ENCODE measurements at regions not wholly inside any gene's neighbourhood (a gene's known extent, or its start where the extent isn't known, plus 50 kb on each side); places are given as distances from the start of the nearest gene placed in this dataset.
A peak's percentile ranks its signal among the peaks of the same experiment; 100 is the strongest.

DNA sequence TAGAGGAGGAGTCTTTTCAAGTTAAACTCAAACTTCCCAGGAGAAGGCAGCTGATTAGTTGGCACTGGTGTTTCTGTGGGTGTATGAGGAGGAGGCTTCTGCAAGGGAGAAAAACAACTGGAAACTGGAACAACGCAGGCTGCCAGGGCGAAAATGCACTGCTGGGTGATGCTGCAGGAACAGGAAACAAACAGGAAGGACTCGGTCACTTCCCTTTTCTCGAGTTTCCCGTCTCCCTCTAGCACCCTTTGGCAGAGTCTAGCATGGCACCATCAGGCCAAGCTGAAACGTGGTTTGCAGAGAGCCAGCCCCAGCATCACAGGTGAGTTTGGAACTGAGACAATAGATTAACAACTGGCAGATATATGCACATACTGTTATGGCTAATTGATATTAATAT, 77.5 kb upstream of the CAST start:
- TF ChIP-seq, protein P1, sequence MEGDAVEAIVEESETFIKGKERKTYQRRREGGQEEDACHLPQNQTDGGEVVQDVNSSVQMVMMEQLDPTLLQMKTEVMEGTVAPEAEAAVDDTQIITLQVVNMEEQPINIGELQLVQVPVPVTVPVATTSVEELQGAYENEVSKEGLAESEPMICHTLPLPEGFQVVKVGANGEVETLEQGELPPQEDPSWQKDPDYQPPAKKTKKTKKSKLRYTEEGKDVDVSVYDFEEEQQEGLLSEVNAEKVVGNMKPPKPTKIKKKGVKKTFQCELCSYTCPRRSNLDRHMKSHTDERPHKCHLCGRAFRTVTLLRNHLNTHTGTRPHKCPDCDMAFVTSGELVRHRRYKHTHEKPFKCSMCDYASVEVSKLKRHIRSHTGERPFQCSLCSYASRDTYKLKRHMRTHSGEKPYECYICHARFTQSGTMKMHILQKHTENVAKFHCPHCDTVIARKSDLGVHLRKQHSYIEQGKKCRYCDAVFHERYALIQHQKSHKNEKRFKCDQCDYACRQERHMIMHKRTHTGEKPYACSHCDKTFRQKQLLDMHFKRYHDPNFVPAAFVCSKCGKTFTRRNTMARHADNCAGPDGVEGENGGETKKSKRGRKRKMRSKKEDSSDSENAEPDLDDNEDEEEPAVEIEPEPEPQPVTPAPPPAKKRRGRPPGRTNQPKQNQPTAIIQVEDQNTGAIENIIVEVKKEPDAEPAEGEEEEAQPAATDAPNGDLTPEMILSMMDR (conservative IDR thresholded peaks at IDR 0.05; ENCODE audit: control insufficient read depth, insufficient read depth, low read depth, low read length) = no peak
- no peak overlapping the region for H3K4me3 ChIP-seq (ENCODE audit: control insufficient read depth, low read depth, low read length)
- DNase-seq (ENCODE audit: low read depth) = no peak

DNA sequence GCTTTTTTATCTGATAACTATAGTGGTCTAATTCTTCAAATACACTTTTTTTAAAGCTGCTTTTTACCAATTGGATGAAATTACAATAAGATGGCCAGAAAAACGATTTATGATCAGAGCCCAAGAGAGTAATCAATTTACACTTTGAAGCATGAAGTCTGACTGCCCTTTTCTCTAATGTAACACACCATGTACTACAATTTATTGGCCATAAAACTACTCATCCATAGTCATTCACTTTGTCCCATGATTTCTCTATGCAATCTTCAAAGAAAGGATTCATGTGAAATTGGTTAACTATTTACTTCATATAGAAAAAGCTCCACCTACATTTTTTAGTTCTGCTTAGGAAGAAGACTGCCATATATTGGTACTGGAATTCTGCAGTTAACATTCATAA, 73.6 kb upstream of the CAST start:
- no peak for DNase-seq (ENCODE audit: low read depth)
- TF ChIP-seq, protein P1 (conservative IDR thresholded peaks at IDR 0.05; ENCODE audit: control insufficient read depth, insufficient read depth, low read depth, low read length) = no peak
- no peak overlapping the region for H3K4me3 ChIP-seq (ENCODE audit: control insufficient read depth, low read depth, low read length)

DNA sequence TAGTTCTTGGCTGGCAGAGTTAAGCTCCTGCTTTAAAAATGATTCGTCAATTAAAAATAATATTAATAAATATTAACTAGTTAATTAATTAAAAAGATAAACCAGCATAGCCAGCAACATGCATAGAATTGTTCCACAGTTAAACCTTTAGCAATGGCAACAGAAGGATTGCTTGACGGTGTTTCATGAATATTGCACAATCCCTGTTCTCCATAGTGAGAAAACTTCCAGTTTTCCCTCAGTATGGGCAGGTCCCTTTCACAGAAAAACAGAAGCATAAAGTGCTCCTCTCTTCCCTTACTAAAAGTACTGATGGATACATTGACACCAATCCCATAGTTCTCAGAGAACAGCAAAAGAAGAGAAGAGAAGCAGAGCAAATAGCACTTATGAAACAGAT, 71.4 kb upstream of the CAST start:
- TF ChIP-seq, protein P1 (conservative IDR thresholded peaks at IDR 0.05; ENCODE audit: control insufficient read depth, insufficient read depth, low read depth, low read length) = no peak

DNA sequence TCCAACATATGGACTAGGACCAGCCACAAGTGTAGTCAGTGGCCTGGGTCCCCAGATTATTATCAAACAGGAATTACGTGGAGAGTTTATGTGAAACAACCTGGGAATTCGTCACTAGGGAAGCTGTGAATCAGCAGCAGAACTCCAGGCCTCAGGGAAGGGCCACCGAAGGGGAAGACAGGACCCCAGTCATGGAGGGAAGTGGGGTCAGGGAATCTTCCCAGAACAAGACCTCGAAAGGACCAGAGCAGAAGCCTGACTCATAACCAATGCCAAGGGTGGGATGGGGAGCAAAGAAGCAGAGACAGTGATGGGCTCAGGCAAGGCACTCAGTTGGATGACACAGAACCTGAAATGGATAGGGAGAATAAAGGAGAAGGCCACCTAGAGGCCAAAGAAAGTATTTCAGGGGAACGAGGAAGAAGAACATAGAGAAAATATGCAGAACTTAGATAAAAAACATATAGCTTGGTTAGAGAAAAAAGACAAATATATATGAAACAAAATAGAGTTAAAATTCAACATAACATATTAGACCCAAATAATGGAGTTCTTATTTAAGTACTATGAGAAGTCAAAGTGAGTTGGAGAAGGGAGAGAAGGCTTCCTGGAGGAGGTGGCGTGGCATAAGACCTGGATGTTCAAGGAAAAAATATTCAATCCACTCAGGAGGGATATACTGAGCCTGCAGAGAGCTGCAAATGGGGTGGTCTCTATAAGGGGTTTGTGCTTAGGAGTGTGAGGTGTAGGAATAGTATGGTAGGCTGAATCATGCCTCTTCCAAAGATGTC, 66.7 kb upstream of the CAST start:
- TF ChIP-seq, protein P1 (conservative IDR thresholded peaks at IDR 0.05; ENCODE audit: control insufficient read depth, insufficient read depth, low read depth, low read length) = peak; percentile 50
- no peak overlapping the region for H3K4me3 ChIP-seq (ENCODE audit: control insufficient read depth, low read depth, low read length)
- DNase-seq (ENCODE audit: low read depth) = peak; percentile 41

More for the DNA sequence above, 71.4 kb upstream of the CAST start:
- DNase-seq (ENCODE audit: low read depth) = peak; percentile 41
- no peak overlapping the region for H3K4me3 ChIP-seq (ENCODE audit: control insufficient read depth, low read depth, low read length)

DNA sequence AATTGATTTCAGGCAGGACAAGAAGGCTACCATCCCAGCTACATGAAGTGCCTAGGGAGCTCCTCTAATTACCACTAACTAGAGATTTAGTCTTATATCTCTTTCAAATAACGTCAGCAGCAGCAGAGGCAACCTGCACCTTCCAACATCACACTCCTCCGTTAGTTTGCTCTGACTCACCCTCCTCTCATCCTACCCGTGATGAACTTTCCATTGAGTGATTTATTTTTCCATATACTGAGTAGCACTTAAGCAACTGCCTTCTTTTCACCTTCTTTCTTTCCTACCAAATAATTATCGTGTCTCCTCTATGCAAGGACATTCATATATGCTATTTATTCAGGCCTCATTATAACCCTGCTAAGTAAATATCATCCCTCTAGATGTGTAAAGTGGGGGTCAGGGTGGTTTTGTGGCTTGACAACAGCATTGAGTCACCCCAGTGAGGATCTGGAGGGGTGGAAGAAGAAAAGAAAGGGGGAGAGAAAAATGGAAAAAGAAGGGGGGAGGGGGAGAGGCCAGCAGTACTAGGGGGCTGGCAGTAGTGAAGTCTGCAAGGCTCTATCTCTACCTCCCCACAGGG, 64.6 kb upstream of the CAST start:
- no peak overlapping the region for H3K4me3 ChIP-seq (ENCODE audit: control insufficient read depth, low read depth, low read length)
- TF ChIP-seq, protein P1 (conservative IDR thresholded peaks at IDR 0.05; ENCODE audit: control insufficient read depth, insufficient read depth, low read depth, low read length) = no peak
- DNase-seq (ENCODE audit: low read depth) = peak; percentile 84

DNA sequence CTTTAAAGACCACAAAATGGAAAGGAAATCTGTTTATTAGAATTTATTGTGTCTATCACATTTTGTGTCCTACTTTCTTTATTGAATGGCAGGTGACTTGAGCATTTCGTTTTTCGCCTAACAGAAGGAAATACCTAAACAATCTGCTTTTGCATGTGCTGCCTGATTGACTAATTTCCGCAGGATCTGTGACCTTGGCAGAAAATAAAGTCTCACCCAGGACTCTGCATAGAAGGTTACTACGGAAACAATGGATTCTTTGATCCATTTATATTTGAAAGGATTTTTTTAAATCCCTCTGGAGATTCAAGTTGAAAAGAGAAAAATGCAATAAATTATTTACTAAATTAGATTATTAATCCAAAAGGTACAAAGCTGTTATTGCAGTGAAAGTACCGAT, 61.0 kb upstream of the CAST start:
- TF ChIP-seq, protein P1 (conservative IDR thresholded peaks at IDR 0.05; ENCODE audit: control insufficient read depth, insufficient read depth, low read depth, low read length) = no peak
- no peak overlapping the region for H3K4me3 ChIP-seq (ENCODE audit: control insufficient read depth, low read depth, low read length)
- DNase-seq (ENCODE audit: low read depth) = no peak
